HFFc6 (cell line): ENCODE measurements at regions not wholly inside any gene's neighbourhood (a gene's known extent, or its start where the extent isn't known, plus 50 kb on each side); places are given as distances from the start of the nearest gene placed in this dataset.
A peak's percentile ranks its signal among the peaks of the same experiment; 100 is the strongest.

Experiments used
- DNase-seq: peaks from one replicate; pipeline ENCODE4 v3.0.0-alpha.2; 2018
- H3K27ac Mint-ChIP-seq: 2 replicates; pipeline ENCODE4 v1.8.0; 2020; ENCODE audit warnings: mild to moderate bottlenecking, mixed read lengths
- H3K27me3 Mint-ChIP-seq: 2 replicates; pipeline ENCODE4 v1.8.0; 2021; ENCODE audit warnings: mild to moderate bottlenecking, moderate library complexity, mixed read lengths; ENCODE audit not compliant: insufficient read depth
- H3K36me3 Mint-ChIP-seq: 2 replicates; pipeline ENCODE4 v1.8.0; 2021; ENCODE audit warnings: low read depth, mixed read lengths
- H3K4me1 Mint-ChIP-seq: 2 replicates; pipeline ENCODE4 v1.8.0; 2020; ENCODE audit warnings: low read depth, mixed read lengths
- H3K4me3 Mint-ChIP-seq: 2 replicates; pipeline ENCODE4 v1.8.0; 2020; ENCODE audit warnings: mild to moderate bottlenecking, moderate library complexity, mixed read lengths
- H3K9me3 Mint-ChIP-seq: 2 replicates; pipeline ENCODE4 v1.8.0; 2020; ENCODE audit warnings: mild to moderate bottlenecking, mixed read lengths
- TF ChIP-seq, protein P1 (sequence below): fragments of 200-600 bp; sonication (generic); IDR thresholded peaks from 2 replicates; pipeline ENCODE4 v1.5.0; 2021; ENCODE audit warnings: antibody characterized with exemption, mild to moderate bottlenecking

DNA sequence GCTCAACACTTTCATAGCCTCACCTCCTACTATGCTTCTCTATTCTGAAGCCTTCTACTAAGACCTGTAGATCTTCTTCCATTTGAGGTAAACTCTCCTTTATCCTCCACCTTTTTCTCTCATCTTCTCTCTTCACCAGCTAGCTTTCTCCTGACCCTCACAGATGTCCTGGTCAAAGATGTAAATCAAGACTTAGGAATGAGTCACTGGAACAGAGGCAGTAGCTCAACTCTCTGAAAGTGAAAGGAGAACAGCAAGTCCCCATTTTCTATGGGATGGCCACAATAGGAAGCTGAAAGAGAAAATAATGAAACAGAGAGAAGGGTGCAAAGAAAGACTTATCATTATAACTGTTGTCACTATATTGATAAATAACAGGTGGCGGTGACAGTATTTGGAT is 86.1 kb upstream of the DOCK9 start:
- H3K4me1 Mint-ChIP-seq: peaks cover 68% of the 10 kb centered on the region
- H3K36me3 Mint-ChIP-seq: peaks cover 36% of the 10 kb centered on the region
- DNase-seq: no peak
- H3K27ac Mint-ChIP-seq: no peak overlapping the region
- H3K27me3 Mint-ChIP-seq: peaks cover 2% of the 10 kb centered on the region; the same call in 1 of the 2 replicates
- TF ChIP-seq, protein P1, sequence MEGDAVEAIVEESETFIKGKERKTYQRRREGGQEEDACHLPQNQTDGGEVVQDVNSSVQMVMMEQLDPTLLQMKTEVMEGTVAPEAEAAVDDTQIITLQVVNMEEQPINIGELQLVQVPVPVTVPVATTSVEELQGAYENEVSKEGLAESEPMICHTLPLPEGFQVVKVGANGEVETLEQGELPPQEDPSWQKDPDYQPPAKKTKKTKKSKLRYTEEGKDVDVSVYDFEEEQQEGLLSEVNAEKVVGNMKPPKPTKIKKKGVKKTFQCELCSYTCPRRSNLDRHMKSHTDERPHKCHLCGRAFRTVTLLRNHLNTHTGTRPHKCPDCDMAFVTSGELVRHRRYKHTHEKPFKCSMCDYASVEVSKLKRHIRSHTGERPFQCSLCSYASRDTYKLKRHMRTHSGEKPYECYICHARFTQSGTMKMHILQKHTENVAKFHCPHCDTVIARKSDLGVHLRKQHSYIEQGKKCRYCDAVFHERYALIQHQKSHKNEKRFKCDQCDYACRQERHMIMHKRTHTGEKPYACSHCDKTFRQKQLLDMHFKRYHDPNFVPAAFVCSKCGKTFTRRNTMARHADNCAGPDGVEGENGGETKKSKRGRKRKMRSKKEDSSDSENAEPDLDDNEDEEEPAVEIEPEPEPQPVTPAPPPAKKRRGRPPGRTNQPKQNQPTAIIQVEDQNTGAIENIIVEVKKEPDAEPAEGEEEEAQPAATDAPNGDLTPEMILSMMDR: no peak
- peak overlapping the region; percentile 7; the same call in 1 of the 2 replicates for H3K4me3 Mint-ChIP-seq
- H3K9me3 Mint-ChIP-seq: peaks cover 21% of the 10 kb centered on the region

DNA sequence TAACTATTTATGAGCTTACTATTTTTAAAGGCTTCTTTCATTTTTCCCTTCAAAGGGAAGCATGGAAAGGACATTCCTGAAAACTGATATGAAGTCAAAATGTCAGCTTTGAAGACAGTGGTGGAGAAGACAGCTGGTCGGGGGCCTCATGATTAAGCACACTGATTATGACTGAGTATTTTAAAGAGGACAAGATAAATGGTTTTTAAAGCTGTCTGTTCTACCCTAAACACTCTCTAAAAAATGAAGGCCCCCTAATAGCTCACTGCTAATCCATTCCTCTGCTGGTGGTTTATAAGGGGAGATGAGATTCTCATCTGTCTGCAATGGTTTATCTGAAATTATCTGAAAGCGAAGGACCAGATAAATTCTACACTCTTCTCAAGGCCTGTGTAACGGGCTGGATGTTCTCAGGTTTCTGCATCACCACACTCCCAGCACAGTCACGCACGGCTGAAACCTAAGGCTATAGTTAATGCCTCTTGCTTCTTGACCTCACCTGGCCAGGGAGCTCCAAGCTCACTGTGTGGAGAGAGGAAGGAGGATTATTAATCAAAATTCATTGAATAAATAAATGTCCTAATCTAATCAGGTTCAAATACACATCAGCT is 86.9 kb upstream of the DOCK9 start:
- Mint-ChIP-seq H3K27me3 (peaks cover 2% of the 10 kb centered on the region; the same call in 1 of the 2 replicates), H3K4me1 (peaks cover 64% of the 10 kb centered on the region), H3K36me3 (peaks cover 36% of the 10 kb centered on the region), H3K9me3 (peaks cover 21% of the 10 kb centered on the region), H3K27ac (no peak overlapping the region), H3K4me3 (no peak overlapping the region)
- TF ChIP-seq, protein P1: no peak
- no peak for DNase-seq

DNA sequence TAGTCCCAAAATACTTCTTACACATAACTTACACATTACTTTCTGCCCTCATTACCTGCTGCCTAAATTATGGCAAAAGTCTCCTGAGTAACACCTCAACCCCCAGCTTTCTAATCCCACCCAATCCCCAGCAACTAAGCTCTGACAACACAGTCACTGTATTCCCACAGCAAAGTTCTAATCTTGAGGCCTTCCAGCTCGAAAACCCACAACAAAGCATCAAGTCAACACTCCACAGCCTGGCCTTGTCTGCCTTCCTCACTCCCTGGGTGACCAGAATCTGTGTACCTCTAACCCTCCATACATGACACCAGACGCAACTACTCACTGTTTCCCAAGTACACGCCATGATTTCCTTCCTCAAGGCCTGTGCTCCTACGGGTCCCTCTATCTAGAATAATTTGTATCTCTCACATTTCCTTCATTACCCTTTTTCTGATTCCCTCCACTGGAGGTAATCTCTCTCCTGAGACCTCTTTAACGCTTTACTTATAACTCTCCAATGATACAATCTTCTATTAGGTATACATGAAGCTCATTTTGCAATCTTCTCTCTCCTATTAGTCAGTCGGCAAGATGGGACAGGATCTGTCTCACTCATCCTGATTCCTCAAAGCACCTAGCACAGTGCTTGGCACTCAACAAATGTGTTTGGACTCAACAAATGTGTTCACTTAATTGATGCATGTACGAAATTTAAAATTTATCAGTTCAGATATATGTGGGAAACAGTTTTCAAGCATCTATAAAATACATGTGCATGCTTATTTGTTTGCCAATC is 87.6 kb upstream of the DOCK9 start:
- TF ChIP-seq, protein P1: no peak
- no peak for DNase-seq
- Mint-ChIP-seq H3K27me3 (peaks cover 2% of the 10 kb centered on the region; the same call in 1 of the 2 replicates), H3K9me3 (peaks cover 21% of the 10 kb centered on the region), H3K27ac (no peak overlapping the region), H3K36me3 (peaks cover 36% of the 10 kb centered on the region), H3K4me1 (peaks cover 63% of the 10 kb centered on the region), H3K4me3 (no peak overlapping the region)

DNA sequence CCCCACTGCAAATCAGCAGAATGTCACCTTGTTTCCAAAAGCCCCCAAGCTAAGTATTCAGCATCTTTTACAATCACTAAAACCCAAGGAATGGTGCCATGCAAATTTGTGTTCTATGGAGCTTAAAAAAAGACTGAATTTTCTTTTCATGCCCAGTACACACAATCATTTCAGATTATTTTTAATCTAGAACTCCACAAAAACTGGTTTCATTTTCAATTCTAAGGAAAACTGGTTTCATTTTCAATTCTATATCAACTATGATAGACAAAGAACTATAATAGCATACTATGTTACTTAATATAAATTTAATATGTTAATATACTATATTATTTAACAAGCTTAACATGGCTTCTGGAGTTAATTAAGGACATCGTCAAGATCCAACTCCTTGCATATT is 88.4 kb upstream of the DOCK9 start:
- no peak for DNase-seq
- peaks cover 2% of the 10 kb centered on the region; the same call in 1 of the 2 replicates for H3K27me3 Mint-ChIP-seq
- H3K9me3 Mint-ChIP-seq: peaks cover 21% of the 10 kb centered on the region
- H3K36me3 Mint-ChIP-seq: peaks cover 36% of the 10 kb centered on the region
- H3K4me3 Mint-ChIP-seq: no peak overlapping the region
- H3K4me1 Mint-ChIP-seq: peaks cover 63% of the 10 kb centered on the region
- no peak overlapping the region for H3K27ac Mint-ChIP-seq
- TF ChIP-seq, protein P1: no peak

DNA sequence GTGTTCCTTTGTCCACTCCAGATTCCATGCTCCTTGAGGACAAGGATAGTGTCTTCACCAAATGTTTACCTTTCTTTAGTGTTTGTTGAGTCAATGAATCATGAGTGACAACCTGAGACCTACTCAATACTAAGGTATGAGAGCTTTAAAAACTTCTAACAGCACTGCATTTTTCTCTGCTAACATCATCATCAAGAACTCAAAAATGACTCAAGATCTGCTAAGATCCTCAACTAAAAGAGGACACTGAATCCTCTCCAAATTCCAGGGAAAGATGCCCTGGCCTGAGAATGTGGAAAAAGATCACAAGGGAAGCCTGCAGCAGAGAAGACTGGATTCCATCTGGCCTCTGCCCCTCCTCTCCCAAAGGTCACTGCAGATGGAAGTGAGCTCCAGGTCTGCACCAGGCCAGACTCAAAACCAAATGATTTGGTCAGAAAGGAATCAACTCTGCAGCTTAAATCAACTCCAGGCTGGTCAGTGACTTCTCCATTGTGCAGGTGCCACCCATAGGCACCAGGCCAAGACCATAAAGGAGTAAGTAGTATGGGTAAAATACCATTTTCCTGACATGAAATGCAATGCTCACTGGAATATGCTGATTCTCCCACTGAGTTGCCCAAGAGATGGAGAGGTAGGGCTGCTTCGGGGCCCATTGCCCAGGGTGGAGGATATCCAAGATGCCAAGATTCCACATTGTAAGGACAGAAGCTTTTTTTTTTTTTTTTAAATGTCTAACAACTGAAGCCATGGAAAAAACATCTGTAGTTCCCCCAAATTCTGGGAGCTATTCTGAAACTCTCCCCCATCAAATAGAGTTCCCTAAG is 89.5 kb upstream of the DOCK9 start:
- TF ChIP-seq, protein P1: no peak
- peaks cover 60% of the 10 kb centered on the region for H3K4me1 Mint-ChIP-seq
- peak overlapping the region; percentile 49 for H3K4me3 Mint-ChIP-seq
- H3K36me3 Mint-ChIP-seq: peaks cover 46% of the 10 kb centered on the region
- H3K27me3 Mint-ChIP-seq: peaks cover 2% of the 10 kb centered on the region; the same call in 1 of the 2 replicates
- DNase-seq: peak; percentile 87
- H3K9me3 Mint-ChIP-seq: peaks cover 21% of the 10 kb centered on the region
- peak overlapping the region; percentile 77 for H3K27ac Mint-ChIP-seq
